ENCODE measurements at regions not wholly inside any gene's neighbourhood (a gene's known extent, or its start where the extent isn't known, plus 50 kb on each side); places are given as distances from the start of the nearest gene placed in this dataset.

DNA sequence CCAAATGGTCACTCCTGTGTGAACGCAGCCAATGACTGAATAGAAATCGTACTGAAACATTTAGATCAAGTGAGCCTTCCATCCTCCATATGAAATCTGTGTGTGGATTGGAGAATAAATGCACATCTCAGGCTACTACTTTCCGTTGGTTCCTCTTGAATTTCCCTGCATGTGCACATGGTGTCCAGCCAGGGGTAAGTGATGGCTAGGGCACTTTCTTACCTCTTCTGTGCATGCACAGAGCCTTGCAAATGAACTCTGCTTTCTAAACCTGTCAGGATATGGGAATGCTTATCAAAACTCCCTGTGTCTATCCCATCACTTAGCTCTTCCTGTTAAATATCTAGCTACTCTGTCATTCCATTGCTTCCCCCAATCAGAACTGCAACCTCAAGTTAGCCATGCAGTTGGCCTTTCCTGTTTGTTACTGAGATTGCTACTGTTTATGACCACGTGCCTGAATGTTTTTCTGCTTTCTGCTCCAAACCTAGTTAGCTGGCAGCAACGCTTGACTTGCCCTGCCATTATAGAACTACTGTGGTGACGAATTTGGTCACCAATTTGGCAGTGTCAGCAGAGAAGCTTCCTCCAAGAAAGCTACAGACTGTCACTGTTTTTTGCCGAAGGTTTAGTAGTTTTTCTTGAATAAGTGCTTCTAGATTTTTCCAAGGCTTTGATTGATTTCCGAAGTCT, 661.6 kb downstream of the LRRC70 start:
- no peaks in the 10 kb centered on the region for H3K4me1 ChIP-seq
- H3K27ac ChIP-seq = no peak overlapping the region
- H3K27me3 ChIP-seq (ENCODE audit: insufficient read depth in 3 of 3, low read length in 2 of 3) = no peaks in the 10 kb centered on the region
- no peaks in the 10 kb centered on the region for H3K9me3 ChIP-seq
- ATAC-seq (no peak), DNase-seq (no peak)
- no peaks in the 10 kb centered on the region for H3K36me3 ChIP-seq (ENCODE audit: insufficient read depth in 1 of 2, low read depth in 1 of 2)
- TF ChIP-seq, protein P1, sequence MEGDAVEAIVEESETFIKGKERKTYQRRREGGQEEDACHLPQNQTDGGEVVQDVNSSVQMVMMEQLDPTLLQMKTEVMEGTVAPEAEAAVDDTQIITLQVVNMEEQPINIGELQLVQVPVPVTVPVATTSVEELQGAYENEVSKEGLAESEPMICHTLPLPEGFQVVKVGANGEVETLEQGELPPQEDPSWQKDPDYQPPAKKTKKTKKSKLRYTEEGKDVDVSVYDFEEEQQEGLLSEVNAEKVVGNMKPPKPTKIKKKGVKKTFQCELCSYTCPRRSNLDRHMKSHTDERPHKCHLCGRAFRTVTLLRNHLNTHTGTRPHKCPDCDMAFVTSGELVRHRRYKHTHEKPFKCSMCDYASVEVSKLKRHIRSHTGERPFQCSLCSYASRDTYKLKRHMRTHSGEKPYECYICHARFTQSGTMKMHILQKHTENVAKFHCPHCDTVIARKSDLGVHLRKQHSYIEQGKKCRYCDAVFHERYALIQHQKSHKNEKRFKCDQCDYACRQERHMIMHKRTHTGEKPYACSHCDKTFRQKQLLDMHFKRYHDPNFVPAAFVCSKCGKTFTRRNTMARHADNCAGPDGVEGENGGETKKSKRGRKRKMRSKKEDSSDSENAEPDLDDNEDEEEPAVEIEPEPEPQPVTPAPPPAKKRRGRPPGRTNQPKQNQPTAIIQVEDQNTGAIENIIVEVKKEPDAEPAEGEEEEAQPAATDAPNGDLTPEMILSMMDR (IDR thresholded peaks at IDR 0.05) = no peak
- no peak overlapping the region for H3K4me3 ChIP-seq
- intact Hi-C loops (cut with DNase I) = no loop called here
- WGBS, 3 donors = 60 to 67% (median 61%) methylated on average over 8 of the region's 8 CpGs

DNA sequence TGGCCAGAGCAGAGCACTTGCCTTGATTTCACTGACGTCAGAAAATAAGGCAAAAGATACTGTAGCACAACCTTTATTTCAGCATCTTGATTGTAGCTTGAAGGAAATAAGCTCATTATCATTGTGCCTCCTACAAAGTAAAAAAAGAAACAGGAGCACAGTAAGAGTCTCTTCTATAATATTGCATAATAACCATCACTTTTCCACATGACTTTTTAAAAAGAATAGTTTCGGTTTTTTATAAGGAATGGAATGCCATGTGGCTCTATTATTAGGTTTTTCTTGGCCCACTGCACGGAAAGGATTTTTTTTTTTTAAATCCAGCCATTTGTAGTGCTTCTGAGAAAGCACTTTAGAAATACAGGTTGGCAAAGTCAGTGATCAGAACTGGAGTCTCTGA, 655.3 kb downstream of the LRRC70 start:
- Histone ChIP-seq H3K4me1 (no peaks in the 10 kb centered on the region), H3K27me3 (ENCODE audit: insufficient read depth in 3 of 3, low read length in 2 of 3) (no peaks in the 10 kb centered on the region), H3K27ac (no peak overlapping the region), H3K36me3 (ENCODE audit: insufficient read depth in 1 of 2, low read depth in 1 of 2) (no peaks in the 10 kb centered on the region), H3K9me3 (no peaks in the 10 kb centered on the region), H3K4me3 (no peak overlapping the region)
- no peak for DNase-seq
- ATAC-seq = no peak
- intact Hi-C loops (cut with DNase I) = no loop called here
- 18 to 47% (median 22%) methylated on average over 3 of the region's 3 CpGs for WGBS, 3 donors
- TF ChIP-seq, protein P1 (IDR thresholded peaks at IDR 0.05) = no peak

DNA sequence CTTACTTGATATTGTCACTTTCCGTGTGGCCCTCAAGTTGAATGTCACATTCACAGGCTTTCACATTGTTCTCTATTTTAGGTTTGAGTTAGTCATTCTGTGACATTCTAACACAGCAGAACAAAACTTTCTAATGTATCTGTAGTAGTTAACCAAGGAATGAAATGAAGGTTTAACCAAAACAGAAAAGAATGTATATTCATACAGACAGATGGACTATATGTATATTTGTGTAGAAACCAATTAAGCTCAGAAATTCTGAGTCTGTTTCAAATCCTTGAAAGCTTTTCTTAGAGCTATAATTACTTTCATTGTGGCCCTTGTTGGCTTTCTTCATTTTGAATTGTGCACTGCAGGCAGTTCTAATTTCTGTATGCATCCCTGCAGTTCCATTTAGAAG, 654.7 kb downstream of the LRRC70 start:
- ATAC-seq = no peak
- Histone ChIP-seq H3K4me3 (no peak overlapping the region), H3K4me1 (no peaks in the 10 kb centered on the region), H3K27me3 (ENCODE audit: insufficient read depth in 3 of 3, low read length in 2 of 3) (no peaks in the 10 kb centered on the region), H3K27ac (no peak overlapping the region), H3K36me3 (ENCODE audit: insufficient read depth in 1 of 2, low read depth in 1 of 2) (no peaks in the 10 kb centered on the region), H3K9me3 (no peaks in the 10 kb centered on the region)
- no peak for DNase-seq
- intact Hi-C loops (cut with DNase I) = no loop called here
- 84 to 89% (median 87%) methylated on average over 1 of the region's 1 CpG for WGBS, 3 donors
- TF ChIP-seq, protein P1 (IDR thresholded peaks at IDR 0.05) = no peak

DNA sequence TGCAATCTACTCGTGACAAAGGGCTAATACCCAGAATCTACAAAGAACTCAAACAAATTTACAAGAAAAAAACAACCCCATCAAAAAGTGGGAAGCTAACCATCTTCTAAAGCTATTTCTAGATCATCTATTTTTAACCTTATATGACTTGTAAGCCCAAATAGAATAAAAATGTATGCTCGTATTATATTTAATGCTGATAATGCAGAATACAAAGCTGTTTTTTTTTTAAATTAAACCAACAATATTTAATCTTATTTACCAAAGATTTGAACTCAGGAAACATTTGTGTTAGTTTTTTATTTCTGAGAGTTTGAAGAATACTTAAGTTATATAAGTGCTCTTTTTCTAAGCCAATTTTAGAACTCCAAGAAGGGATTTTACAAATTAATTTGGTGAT, 652.1 kb downstream of the LRRC70 start:
- TF ChIP-seq, protein P1 (IDR thresholded peaks at IDR 0.05) = no peak
- no peaks in the 10 kb centered on the region for H3K36me3 ChIP-seq (ENCODE audit: insufficient read depth in 1 of 2, low read depth in 1 of 2)
- no peak for ATAC-seq
- intact Hi-C loops (cut with DNase I) = no loop called here
- WGBS, 3 donors = 76 to 78% (median 77%) methylated on average over 2 of the region's 2 CpGs
- H3K27ac ChIP-seq = no peak overlapping the region
- no peak overlapping the region for H3K4me3 ChIP-seq
- DNase-seq = no peak
- no peaks in the 10 kb centered on the region for H3K4me1 ChIP-seq
- H3K9me3 ChIP-seq = no peaks in the 10 kb centered on the region
- no peaks in the 10 kb centered on the region for H3K27me3 ChIP-seq (ENCODE audit: insufficient read depth in 3 of 3, low read length in 2 of 3)

DNA sequence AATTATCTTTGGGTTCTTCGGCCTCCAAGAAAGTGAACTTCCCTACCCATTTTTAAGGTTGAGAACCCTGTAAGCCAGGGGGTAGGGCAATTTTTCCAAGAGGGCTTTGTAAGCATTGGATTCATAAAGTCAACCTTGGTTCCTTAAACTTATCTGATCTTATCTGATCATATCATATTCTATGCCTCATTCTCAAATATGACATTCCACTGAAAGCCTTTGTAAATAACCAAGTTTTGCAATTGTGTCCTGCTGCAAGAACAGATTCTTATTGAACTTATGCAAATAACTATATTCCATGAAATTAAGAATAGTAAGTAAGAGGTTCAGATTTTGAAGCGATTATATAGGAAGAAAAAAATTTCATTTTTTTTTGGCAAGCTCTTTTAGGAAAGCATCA, 649.5 kb downstream of the LRRC70 start:
- 90 to 98% (median 90%) methylated on average over 2 of the region's 2 CpGs for WGBS, 3 donors
- H3K27ac ChIP-seq = no peak overlapping the region
- no peaks in the 10 kb centered on the region for H3K4me1 ChIP-seq
- H3K4me3 ChIP-seq = no peak overlapping the region
- no peaks in the 10 kb centered on the region for H3K27me3 ChIP-seq (ENCODE audit: insufficient read depth in 3 of 3, low read length in 2 of 3)
- H3K36me3 ChIP-seq (ENCODE audit: insufficient read depth in 1 of 2, low read depth in 1 of 2) = no peaks in the 10 kb centered on the region
- TF ChIP-seq, protein P1 (IDR thresholded peaks at IDR 0.05) = no peak
- intact Hi-C loops (cut with DNase I) = no loop called here
- H3K9me3 ChIP-seq = no peaks in the 10 kb centered on the region
- DNase-seq = no peak
- no peak for ATAC-seq
